GM12892 (cell line): ENCODE measurements at regions not wholly inside any gene's neighbourhood (a gene's known extent, or its start where the extent isn't known, plus 50 kb on each side); places are given as distances from the start of the nearest gene placed in this dataset.
"Not testable (repeated sequence)": the region's sequence is repeated elsewhere in the genome, so short reads cannot be mapped to it uniquely, and the experiment has no call there.

Source experiments
- POLR2A ChIP-seq: IDR thresholded peaks from 2 replicates; pipeline ENCODE4 v1.6.1; 2011; ENCODE audit warnings: low read depth, low read length, control low read depth
- POLR2AphosphoS5 ChIP-seq: IDR thresholded peaks from 2 replicates; pipeline ENCODE4 v1.6.1; 2011; ENCODE audit warnings: low read depth, low read length, control low read depth
- TAF1 ChIP-seq: IDR thresholded peaks from 2 replicates; pipeline ENCODE4 v1.6.1; 2011; ENCODE audit warnings: low read depth, mild to moderate bottlenecking, control low read depth, low read length, borderline replicate concordance

DNA sequence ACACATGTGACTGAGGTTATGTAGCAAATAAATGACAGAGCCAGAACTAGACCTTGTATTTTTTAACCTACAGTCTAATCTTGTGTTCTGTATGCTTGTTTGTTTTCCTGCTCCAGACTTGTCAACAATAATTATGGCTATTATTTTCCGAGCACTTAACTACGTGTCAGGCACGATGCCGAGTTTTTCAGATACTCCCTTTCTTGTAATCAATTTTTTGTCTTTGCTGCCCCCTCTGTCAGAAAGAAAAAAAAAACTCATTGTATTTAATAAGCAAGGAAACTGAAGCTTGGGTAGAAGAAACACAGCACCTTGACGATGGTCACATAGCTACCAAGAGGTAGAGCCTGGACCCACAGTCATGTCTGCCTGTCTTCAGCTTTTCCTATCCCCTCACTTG is 95.7 kb upstream of the TRIM77 start:
- not testable (repeated sequence) for TF ChIP-seq POLR2AphosphoS5, POLR2A, TAF1
